ENCODE measurements at regions not wholly inside any gene's neighbourhood (a gene's known extent, or its start where the extent isn't known, plus 50 kb on each side); places are given as distances from the start of the nearest gene placed in this dataset.

DNA sequence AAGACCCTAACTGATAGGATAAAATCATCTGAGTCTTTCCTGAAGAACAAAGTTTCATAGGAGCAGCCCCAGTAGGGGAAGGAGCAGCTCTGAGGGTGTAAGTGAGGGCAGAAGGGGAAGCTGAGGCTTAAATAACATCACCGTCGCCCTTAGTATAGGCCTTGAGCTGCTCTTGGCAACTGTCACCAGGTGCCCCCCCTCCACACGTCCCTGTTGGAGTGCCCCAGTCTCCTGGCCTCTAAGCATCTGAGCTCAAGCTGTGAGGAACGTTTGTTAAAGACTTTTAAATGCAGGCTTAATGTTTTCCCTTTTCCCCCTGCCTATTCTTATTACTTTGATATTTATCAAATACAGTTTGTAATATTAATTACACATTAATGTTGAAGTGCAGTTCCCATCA lies 170.6 kb downstream of the ZIC5 start:
- Mint-ChIP-seq H3K4me1 (ENCODE audit: low read depth, unreplicated experiment) (peaks cover 28% of the 10 kb centered on the region), H3K27me3 (ENCODE audit: unreplicated experiment) (peaks cover 5% of the 10 kb centered on the region), H3K27ac (ENCODE audit: unreplicated experiment) (no peak overlapping the region), H3K9me3 (ENCODE audit: unreplicated experiment) (peaks cover 3% of the 10 kb centered on the region), H3K36me3 (ENCODE audit: unreplicated experiment) (no peaks in the 10 kb centered on the region), H3K4me3 (ENCODE audit: unreplicated experiment) (no peak overlapping the region)
- no peak for DNase-seq
- TF ChIP-seq, protein P1, sequence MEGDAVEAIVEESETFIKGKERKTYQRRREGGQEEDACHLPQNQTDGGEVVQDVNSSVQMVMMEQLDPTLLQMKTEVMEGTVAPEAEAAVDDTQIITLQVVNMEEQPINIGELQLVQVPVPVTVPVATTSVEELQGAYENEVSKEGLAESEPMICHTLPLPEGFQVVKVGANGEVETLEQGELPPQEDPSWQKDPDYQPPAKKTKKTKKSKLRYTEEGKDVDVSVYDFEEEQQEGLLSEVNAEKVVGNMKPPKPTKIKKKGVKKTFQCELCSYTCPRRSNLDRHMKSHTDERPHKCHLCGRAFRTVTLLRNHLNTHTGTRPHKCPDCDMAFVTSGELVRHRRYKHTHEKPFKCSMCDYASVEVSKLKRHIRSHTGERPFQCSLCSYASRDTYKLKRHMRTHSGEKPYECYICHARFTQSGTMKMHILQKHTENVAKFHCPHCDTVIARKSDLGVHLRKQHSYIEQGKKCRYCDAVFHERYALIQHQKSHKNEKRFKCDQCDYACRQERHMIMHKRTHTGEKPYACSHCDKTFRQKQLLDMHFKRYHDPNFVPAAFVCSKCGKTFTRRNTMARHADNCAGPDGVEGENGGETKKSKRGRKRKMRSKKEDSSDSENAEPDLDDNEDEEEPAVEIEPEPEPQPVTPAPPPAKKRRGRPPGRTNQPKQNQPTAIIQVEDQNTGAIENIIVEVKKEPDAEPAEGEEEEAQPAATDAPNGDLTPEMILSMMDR (IDR thresholded peaks at IDR 0.05; ENCODE audit: partially characterized antibody, unreplicated experiment), result no peak

DNA sequence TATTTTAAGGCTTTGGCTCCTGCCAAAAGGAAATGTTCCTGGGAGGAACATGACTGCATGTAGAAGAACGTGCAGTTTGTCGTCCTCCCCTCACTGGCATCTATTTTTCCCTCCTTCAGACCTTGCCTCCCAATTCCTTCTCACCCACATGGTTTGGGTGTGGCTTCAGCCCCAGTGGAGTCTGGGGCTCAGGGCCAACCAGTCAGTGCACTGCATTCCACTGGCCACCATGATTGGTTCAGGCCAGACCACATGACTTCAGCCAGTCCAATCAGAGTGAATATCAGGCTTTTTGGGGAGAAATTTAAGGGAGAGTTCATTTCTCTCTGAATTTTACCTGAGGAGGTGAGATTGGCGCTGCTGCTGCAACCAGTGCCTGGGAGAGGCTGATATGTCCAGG lies 171.6 kb downstream of the ZIC5 start:
- Mint-ChIP-seq H3K27ac (ENCODE audit: unreplicated experiment) (no peak overlapping the region), H3K9me3 (ENCODE audit: unreplicated experiment) (peaks cover 3% of the 10 kb centered on the region), H3K4me3 (ENCODE audit: unreplicated experiment) (no peak overlapping the region), H3K27me3 (ENCODE audit: unreplicated experiment) (peaks cover 5% of the 10 kb centered on the region), H3K4me1 (ENCODE audit: low read depth, unreplicated experiment) (peaks cover 20% of the 10 kb centered on the region), H3K36me3 (ENCODE audit: unreplicated experiment) (no peaks in the 10 kb centered on the region)
- DNase-seq, result no peak
- TF ChIP-seq, protein P1 (IDR thresholded peaks at IDR 0.05; ENCODE audit: partially characterized antibody, unreplicated experiment), result no peak

- H3K4me1 Mint-ChIP-seq (ENCODE audit: low read depth, unreplicated experiment), result peaks cover 11% of the 10 kb centered on the region
- H3K9me3 Mint-ChIP-seq (ENCODE audit: unreplicated experiment), result peaks cover 1% of the 10 kb centered on the region
- no peaks in the 10 kb centered on the region for H3K36me3 Mint-ChIP-seq (ENCODE audit: unreplicated experiment)
- no peak overlapping the region for H3K27ac Mint-ChIP-seq (ENCODE audit: unreplicated experiment)
- peaks cover 5% of the 10 kb centered on the region for H3K27me3 Mint-ChIP-seq (ENCODE audit: unreplicated experiment)
- no peak for DNase-seq
- TF ChIP-seq, protein P1 (IDR thresholded peaks at IDR 0.05; ENCODE audit: partially characterized antibody, unreplicated experiment), result no peak
- H3K4me3 Mint-ChIP-seq (ENCODE audit: unreplicated experiment), result no peak overlapping the region
These were observed 172.8 kb downstream of the ZIC5 start for GRCh38 chr13:99798756-99799155.

DNA sequence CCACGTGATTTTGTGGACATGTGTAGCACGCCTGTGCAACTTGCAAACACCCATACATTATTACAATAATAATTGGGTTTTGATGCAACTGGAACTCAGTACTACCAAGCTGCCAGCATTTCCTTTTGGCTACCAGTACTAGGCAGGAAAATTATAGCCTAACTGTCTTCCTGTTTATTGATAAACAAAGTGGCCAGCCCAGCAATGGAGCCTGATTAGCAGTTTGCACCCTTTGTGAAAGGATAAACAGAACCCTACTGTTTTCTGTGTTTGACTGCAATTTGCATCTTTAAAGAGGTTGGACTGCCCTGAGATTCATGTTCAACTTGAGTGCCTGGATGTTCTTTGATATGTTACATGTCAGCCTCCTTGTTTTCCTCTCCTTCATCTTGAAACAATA lies 173.9 kb downstream of the ZIC5 start:
- no peak overlapping the region for H3K27ac Mint-ChIP-seq (ENCODE audit: unreplicated experiment)
- H3K4me1 Mint-ChIP-seq (ENCODE audit: low read depth, unreplicated experiment), result peaks cover 11% of the 10 kb centered on the region
- no peaks in the 10 kb centered on the region for H3K36me3 Mint-ChIP-seq (ENCODE audit: unreplicated experiment)
- peaks cover 4% of the 10 kb centered on the region for H3K27me3 Mint-ChIP-seq (ENCODE audit: unreplicated experiment)
- peaks cover 1% of the 10 kb centered on the region for H3K9me3 Mint-ChIP-seq (ENCODE audit: unreplicated experiment)
- H3K4me3 Mint-ChIP-seq (ENCODE audit: unreplicated experiment), result no peak overlapping the region
- no peak for DNase-seq
- TF ChIP-seq, protein P1 (IDR thresholded peaks at IDR 0.05; ENCODE audit: partially characterized antibody, unreplicated experiment), result no peak

DNA sequence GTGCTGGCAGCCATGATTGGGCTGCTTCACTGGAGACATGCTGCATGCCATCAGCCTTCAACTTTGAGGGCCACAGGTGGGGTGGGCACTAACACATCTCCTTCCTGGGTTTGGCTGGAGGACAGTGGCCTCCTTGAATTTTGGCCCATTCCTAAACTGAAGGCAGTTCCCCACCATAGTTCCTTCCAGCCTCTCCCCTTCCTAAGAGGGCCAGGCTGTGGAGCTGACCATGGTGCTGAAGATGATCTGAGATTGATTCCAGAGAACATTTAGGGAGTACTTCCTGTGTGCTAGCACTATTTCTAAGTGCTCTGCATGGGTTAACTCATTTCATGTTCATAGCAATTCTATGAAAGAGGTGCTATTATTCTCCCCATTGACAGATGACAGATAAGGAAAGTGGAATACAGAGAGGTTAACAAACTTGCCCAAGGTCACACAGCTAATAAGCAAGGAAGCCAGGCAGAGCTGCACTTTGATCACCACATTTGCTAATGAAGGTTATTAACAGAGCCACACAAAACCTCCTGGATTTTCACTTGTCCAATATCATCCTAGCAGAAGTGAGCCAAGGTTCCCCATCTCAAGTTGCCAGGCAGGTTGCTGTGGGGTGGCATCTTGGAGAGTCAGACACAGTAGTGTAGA lies 175.3 kb downstream of the ZIC5 start:
- peaks cover 1% of the 10 kb centered on the region for H3K9me3 Mint-ChIP-seq (ENCODE audit: unreplicated experiment)

More for the DNA sequence above, 175.3 kb downstream of the ZIC5 start:
- H3K27me3 Mint-ChIP-seq (ENCODE audit: unreplicated experiment), result no peaks in the 10 kb centered on the region
- DNase-seq, result no peak
- peaks cover 19% of the 10 kb centered on the region for H3K4me1 Mint-ChIP-seq (ENCODE audit: low read depth, unreplicated experiment)
- TF ChIP-seq, protein P1 (IDR thresholded peaks at IDR 0.05; ENCODE audit: partially characterized antibody, unreplicated experiment), result no peak
- no peaks in the 10 kb centered on the region for H3K36me3 Mint-ChIP-seq (ENCODE audit: unreplicated experiment)
- no peak overlapping the region for H3K27ac Mint-ChIP-seq (ENCODE audit: unreplicated experiment)
- no peak overlapping the region for H3K4me3 Mint-ChIP-seq (ENCODE audit: unreplicated experiment)
